GM19238 (cell line): ENCODE measurements at regions not wholly inside any gene's neighbourhood (a gene's known extent, or its start where the extent isn't known, plus 50 kb on each side); places are given as distances from the start of the nearest gene placed in this dataset.

ENCODE experiments used
- DNase-seq: peaks from one replicate; pipeline ENCODE4 v3.0.0; 2011; ENCODE audit warnings: low spot score; ENCODE audit not compliant: insufficient read length

DNA sequence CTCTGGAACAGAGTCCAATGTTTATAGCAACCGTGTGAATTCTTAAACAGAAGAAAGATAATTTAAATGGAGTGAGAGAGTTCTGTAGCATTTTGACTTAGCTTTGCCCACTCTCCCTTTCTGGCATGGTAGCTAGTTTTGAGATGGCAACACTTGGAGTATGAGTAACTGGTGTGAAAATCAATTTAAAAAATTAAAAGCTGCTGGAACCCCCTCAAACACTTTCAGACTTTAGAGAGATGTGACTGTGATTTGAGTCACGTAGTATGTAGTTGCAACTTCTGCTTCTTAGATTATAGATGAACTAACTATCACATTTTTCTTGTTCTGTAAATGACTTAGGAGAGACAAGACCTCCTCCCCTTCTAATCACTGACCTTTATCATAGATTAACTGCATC is 2309.5 kb upstream of the C9orf72 start:
- DNase-seq: no peak

DNA sequence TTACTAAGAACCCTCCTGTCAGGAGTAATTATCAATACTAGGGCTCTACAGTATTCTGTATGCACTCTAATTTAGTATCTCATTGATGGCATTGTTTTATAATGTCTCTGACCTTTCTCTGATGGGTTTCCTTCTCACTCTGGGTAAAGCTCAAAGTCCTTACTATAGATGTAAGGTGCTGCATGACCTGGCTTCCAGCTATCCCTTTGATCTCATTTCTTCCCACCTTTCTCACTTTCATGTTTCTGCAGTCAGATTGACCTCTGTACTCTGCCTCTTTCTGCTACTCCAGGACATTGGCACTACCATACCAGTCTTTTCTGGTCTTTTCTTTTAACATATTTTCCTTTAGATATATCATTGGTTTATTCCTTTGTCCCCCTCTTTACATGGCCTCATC is 2332.8 kb upstream of the C9orf72 start:
- DNase-seq: no peak

DNA sequence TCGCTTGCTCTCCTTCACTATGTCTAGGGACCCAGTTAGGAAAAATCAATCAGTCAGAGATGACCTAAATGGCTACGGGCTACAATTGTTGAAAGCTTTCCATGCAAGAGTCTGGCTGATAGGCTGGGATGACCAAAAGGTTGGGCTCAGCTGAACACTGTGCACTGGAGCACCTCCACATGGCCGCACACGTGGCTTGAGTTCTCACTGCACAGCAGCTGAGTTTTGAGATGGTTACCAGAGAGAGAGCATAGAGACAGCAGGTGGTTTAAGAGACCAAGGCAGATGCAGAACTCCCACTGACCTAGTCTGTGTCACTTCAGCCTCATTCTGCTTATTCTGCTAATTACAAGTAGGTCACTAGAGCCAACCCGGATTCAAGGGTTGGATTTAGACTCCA is 2354.8 kb upstream of the C9orf72 start:
- DNase-seq: no peak

DNA sequence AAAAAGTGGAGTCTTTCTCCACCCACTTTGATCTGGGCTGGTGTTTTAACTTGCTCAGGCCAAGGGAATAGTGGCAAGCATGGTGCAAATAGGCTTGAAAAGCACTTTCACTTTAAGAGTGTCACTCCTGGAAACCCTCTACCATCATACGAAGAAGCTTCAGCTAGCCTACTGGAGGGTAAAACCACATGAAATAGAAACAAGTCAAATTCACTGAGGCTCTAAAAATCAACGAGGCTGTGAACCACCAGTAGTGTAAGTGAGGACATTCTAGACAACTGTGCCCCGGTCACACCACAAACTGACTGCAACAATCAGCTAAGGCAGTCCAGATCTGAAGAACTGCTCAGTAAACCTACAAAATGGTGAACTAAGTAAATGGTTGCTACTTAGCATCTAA is 2366.3 kb upstream of the C9orf72 start:
- no peak for DNase-seq

DNA sequence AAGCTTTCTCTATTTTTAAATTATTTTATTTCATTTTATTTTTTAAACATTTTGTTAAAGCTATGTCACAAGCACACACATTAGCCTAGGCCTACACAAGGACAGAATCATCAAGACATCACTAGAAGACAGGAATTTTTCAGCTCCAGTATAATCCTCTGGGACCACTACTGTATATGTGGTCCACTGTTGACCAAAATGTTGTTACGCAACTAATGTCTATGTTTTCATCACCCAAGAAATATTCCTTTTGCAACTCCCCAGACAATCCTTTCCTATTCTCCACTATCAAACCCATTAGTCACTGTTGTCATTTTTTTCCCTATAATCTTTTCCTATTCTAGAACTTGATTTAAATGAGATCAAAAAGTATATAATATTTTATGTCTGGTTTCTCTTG is 2371.7 kb upstream of the C9orf72 start:
- no peak for DNase-seq

DNA sequence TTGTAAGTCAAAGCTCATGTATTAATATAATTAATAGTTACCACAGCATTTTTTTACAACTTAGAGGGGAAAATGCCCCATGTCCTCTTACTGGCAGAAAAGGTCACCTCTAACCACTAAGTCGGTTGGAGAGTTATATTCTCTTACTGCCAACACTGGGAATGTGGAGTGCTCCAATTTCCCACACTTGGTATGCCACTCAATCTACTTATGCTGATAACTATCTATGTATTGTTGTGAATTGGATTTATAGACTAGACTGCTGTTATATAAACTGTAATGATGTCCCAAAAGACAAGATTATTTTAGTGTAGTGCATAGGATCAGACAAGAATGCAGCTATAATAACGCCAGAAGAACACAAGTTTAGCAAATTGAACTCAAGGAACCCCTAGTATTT is 2385.2 kb upstream of the C9orf72 start:
- DNase-seq: no peak

DNA sequence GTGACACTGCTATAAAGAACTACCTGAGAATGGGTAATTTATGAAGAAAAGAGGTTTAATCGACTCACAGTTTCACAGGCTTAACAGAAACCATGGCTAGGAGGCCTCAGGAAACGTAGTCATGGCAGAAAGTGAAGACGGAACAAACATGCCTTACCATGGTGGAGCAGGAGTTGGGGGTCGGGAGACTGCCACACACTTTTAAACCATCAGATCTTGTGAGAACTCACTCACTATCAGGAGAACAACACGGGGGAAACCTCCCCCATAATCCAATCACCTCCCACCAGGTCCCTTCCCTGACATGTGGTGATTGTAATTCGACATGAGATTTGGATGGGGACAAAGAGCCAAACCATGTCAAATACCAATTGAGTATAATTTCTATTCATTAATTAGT is 2392.6 kb upstream of the C9orf72 start:
- DNase-seq: no peak

DNA sequence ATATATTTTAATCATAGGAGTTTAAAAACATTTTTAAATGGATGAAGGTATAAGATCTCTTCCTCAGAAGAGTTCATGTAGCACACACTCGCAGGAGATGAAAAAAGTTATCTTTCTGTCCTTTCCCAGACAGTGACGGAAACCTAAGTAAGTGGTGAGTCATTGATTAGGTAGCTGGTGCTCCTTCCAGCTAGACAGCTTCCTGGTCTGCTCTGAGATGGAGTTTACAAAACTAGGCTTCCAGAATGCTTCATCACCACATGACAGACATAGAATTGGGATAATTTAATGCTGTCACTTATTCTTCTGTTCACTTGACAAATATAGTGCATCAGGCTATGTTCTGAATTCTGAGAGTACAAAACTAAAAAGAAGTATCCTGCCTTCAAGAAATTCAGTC is 2393.0 kb upstream of the C9orf72 start:
- DNase-seq: no peak

DNA sequence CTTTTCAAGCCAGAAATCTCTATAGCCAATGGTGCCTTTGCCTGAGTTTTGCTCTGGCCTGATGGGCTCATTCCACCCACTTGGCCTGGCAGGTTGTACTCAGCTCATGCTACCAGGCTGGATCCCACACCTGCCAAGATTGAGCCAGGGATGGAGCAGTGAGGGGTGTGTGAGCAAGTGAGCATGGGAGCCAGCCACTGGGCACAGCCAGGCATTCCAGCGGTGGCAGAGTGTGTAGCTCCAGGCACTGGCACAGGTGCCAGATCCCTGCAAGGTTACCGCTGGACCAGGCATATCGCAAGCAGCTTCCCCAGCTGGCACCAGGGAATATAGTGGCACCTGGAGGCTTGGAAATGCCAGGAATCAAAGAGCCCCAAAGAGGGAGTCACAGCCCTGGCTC is 2395.6 kb upstream of the C9orf72 start:
- no peak for DNase-seq

DNA sequence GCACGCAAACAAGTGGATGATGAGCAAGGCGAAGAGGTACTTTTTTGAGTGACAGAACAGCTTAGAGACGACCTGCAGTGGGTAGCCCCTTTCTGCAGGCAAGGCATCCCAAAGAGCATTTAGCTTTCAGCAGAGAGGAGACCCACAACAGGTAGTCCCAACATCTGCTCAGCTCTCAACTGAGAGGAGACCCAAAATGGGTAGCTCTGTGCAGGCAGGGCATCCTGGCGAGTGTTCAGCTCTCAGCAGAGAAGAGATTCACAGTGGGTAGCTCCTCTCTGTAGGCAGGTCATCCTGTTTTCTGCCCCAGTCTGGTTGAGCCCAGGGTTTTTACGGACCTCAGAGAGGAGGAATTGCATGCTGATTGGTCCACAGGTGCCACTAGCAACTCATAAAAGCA is 2396.1 kb upstream of the C9orf72 start:
- DNase-seq: no peak

DNA sequence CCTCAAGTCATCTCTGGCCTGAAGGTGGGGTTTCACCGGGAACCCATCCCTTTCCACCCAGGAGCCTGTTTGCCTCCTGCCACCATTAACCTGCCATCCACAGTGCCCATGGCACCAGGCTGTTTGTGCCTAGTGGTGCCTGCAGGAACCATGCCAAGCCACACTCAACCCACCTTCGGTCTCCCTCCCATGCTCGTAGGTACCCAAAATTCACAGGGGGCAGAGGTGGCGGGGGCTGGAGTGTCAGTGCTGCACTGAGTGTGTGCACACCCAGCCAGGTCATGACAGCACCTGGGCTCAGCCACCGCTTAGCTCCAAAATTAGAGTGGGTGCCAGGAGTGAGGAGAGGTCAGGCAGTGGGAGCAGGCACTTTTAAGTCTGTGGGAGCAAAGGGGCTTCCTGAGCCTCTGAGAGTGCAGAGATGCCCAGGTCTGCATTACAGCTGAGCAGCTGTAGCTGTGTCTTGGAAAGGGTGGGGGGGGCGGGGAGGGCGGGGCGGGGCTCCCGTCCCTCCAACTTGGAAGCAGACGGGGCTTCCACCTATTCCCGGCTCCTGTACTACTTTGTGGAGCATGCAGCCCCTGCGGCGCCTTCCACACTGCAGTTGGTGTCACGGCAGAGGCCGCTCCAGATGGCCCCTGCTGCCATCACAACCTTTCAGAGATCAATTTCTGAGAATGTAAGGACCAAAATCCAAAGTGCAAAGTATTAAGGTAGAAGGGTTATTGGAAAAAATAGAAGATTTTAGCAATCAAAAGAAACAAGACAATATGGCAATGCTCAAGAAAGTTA is 2396.8 kb upstream of the C9orf72 start:
- no peak for DNase-seq

DNA sequence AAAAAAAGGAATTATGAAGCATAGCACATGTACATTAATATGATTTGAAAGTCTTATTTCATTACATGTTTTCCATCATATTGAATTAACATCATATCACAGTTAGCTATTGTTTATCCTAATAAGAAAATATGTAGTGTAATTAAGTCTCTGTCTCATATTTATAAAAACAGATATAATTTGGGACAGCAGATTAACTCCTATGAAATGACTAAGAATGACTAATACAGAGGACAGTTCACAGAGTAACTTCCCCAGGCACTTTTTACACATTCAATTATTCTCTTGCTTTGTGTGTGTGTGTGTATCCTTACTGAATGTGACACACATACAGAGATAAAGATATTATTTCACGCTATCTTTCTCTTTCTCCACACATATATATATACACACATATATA is 2400.9 kb upstream of the C9orf72 start:
- DNase-seq: no peak

DNA sequence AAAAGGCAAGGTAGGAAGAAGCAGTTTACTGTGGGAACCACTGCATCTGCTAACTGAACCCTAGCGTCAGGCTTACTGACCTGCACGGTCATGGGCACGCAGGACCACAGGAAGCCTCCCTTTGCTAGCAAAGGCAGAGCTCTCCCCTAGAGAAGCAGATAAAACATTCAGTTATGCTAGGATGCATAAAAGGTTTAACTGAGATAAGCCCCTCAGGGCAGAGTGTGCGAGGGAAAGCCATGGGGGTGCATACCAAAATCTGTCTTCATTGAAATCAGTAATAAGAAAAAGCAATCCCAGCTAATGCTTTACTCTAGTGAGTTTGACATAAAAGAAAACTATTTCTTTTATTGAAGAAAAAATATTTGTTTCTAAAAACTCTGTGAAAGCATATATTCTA is 2403.7 kb upstream of the C9orf72 start:
- DNase-seq: no peak

DNA sequence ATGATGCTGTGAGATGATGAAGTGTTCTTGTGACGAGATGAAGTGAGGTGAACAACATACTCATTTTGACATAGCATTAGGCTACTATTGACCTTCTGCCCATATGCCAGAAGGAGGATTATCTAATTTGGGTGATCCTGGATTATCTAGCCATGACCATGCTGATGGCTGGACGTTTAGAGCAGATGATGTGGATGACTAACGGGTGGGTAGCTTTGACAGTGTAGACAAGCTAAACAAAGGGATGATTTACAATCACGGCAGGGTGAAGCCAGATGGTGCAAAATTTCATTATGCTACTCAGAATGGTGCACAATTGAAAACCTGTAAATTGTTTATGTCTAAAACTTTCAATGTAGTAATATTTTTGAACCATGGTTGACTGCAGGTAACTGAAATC is 2403.4 kb upstream of the ACO1 start:
- no peak for DNase-seq

DNA sequence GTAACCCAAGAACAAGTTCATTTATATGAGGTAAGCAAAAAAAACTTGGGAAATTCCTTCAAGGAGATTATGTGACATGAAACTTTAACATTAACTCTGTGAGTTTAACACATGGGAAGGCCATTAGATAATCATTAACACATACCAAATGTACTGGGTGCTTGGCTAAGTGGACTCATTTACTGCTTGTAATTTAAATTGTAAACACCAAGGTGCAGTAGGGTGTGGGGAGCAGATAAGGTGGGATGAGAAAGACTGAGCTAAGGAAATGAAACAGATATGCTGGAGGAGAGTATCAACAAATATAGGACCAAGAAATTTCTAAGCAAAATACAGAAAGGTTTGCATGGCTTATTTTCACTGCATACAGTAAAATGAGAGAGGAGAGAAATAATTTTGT is 2384.8 kb upstream of the ACO1 start:
- DNase-seq: no peak

DNA sequence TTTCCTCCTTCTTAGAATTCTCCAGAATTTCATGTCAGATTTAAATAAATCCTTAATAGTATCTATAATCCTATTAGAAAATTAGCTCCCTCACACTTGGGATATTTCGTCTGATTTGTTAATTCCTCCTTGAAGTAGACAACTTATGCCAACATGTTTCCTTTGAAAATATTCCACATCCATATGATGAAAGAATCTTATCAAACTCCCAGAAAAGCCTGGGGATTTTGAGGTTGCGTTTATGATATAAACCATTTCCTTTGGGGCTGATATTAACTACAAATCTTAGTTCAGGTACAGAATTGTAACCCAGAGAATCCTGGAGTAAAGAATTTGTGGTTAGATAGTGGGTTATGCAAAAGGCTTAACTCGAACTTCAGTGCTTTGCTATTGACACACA is 2373.8 kb upstream of the ACO1 start:
- DNase-seq: no peak

DNA sequence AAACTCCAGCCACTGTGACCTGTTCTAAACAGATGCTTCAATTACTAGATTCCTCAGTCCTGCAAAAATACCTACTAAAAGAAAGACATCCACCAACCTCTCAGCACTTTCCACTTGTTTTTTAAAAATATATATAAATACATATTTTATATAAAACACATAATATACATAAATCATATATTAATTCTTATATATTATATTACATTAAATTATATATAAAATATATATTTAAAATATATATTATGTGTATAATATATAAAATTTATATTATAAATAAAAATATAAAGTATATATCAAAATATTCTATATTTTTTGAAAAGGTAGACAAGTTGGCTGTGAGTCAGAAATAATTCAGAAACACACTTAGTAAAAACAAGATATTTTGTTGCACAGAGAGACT is 2371.8 kb upstream of the ACO1 start:
- DNase-seq: no peak

DNA sequence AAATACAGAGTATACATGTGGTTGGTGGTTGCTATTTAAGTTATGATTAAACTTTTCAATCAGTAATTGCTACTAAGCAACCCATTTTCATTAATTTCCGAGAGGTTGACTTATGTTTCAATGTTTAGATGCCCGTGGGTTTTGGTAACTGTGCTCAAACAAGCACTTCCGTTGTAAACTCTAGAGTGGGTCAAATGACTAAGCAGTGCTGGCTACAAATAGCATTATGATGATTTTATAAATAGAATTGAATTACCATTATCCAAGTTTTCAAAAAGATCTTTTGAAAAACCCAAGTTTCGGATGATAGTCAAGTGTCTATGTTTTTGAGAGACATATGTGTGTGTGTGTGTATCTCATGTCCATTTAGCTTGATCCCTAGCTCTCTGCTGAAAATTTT is 2369.4 kb upstream of the ACO1 start:
- no peak for DNase-seq

DNA sequence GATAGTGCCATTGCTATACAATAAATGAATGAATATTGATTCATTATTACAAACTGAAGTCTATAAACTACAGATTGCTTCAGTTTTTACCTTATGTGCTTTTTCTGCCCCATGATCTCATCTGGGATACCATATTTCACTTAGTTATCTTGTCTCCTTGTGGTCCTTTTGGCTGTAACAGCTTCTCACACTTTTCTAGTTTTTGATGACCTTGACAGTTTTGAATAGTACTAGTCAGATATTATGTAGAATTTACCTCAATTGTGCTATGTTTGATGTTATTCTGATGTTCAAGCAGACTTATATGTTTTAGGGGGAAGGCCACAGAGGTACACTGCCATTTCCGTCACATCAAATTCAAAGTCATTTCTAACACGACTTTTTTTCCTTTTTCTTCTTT is 2364.3 kb upstream of the ACO1 start:
- no peak for DNase-seq

DNA sequence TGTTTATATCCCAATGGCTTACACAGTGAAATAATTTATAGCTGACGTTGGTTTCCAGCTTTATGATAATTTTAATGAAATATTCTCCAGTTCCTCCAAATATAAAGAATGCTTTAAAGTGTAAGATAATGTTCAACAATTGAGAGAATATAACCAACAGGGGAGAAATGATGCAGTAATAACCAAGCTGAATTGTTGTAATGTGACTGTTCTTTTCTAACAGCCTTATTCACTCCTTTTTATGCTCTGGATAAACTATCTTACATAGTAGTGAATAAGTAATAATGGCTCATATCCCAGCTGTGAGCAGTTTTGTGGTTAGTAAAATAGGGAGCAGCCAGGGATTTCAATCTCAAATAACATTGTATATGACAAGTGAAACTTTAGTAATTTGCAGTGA is 2348.7 kb upstream of the ACO1 start:
- no peak for DNase-seq

DNA sequence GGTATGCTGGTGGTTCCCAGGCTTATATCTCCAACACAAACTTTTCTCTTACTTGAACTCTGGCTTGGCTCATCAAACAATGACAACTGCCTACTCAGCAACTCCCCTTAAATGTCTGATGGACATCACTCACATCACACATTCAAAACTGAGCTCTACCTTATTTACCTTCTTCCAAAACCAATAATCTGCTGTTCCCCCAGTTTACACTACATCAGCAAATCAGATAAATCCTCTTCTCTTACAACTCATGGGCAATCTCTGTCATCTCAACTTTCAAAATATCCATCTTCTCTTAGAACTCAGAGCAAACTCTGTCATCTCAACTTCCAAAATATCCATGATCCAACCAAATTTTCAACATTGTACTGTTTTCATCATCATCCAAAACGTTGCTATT is 2347.9 kb upstream of the ACO1 start:
- no peak for DNase-seq

DNA sequence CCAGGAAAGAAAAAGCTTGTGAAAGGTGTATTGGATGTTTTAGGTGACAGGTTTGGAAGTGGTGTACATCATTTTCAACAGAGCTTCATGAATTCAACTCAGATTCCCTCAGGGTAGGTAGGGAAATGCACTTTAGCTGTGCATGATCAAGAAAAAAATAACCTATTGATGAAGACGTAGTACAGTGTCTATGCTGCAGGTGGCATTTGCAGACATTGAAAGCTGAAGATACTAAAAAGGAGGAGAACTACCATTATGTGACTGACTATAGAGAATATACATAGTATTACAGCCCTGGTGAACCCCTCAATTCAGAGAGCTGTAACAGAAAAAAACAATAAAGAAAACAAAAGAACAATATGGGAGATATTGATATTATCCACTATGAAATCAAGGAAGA is 2344.7 kb upstream of the ACO1 start:
- DNase-seq: no peak

DNA sequence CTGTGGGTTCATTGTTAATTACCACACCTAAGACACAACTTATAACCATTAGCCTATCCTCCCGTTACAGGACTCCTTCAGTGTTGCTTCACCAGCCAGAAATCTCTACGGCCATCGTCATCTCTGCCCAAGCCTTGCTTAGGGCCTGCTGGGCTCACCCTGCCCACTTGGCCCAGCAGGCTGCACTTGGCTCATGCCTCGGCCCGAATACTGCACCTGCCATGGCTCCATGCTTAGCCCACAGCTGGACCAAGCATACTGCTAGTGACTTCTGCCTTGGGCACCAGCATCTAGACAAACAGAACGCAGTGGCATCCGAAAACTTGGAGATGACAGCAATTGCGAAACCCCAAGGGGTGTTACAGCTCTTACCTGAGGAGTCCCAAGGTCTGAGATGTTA is 2336.0 kb upstream of the ACO1 start:
- DNase-seq: no peak

DNA sequence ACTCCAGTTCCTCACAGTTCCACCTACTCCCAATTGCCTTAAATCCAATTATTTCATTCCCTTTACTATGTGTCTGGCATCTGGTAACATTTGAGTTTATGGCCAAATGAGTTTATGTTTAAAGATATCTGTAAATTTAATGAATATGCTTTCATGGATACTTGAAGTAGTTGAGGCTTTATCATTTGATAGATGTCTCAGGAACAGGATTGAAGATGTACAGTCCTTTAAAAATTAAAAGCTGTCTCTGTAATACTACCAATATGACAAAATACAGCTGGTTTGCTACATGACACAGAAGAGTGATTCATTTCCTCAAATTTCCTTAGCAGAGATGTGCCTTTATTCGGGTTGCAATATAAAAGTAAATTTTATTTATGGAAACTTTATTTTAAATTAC is 2326.0 kb upstream of the ACO1 start:
- no peak for DNase-seq
